Adrenal gland (tissue), 5 donors: ENCODE measurements at regions not wholly inside any gene's neighbourhood (a gene's known extent, or its start where the extent isn't known, plus 50 kb on each side); places are given as distances from the start of the nearest gene placed in this dataset.

Experiments
- CTCF ChIP-seq, 6 experiments: fragments of 450-650 bp in 4 of 6; fragments of 200-600 bp in 2 of 6; sonication (generic) in 1 of 6; IDR thresholded peaks; 1 replicate in 5 of 6; 2 replicates in 1 of 6; pipeline versions ENCODE4 v1.5.1 to v1.8.0; 2016 to 2021; ENCODE audit warnings: antibody characterized with exemption in 6 of 6, mild to moderate bottlenecking in 2 of 6, moderate library complexity in 1 of 6
- POLR2A ChIP-seq, 2 donors: fragments of 450-650 bp; IDR thresholded peaks; one replicate each; pipeline ENCODE4 v1.6.1; 2017; ENCODE audit warnings: antibody characterized with exemption in 2 of 2, mild to moderate bottlenecking in 2 of 2, moderate library complexity in 1 of 2
- donor health status: DM: no; HTN: no; CAD: no.

GRCh38 chr12:91606662-91607377 is 424.2 kb upstream of the DCN start:
- TF ChIP-seq CTCF (IDR thresholded peaks at IDR 0.05) (no peak), POLR2A (IDR thresholded peaks at IDR 0.05) (no peak)
